GM19240 (cell line): ENCODE measurements at regions not wholly inside any gene's neighbourhood (a gene's known extent, or its start where the extent isn't known, plus 50 kb on each side); places are given as distances from the start of the nearest gene placed in this dataset.
A peak's percentile ranks its signal among the peaks of the same experiment; 100 is the strongest.
"Not testable (repeated sequence)": the region's sequence is repeated elsewhere in the genome, so short reads cannot be mapped to it uniquely, and the experiment has no call there.

Experiments
- DNase-seq: peaks from one replicate; pipeline ENCODE4 v3.0.0; 2011; ENCODE audit warnings: low spot score; ENCODE audit not compliant: insufficient read length

GRCh38 chr14:106738598-106739258 is 1212.3 kb downstream of the TMEM121 start:
- not testable (repeated sequence) for DNase-seq

- DNase-seq = peak; percentile 1
These were observed 1214.9 kb downstream of the TMEM121 start for GRCh38 chr14:106741086-106741827.

- DNase-seq = not testable (repeated sequence)
These were observed 1218.8 kb downstream of the TMEM121 start for GRCh38 chr14:106745016-106745767.

- DNase-seq = not testable (repeated sequence)
These were observed 1223.7 kb downstream of the TMEM121 start for GRCh38 chr14:106750089-106750488.

GRCh38 chr14:106753751-106754150 is 1227.4 kb downstream of the TMEM121 start:
- not testable (repeated sequence) for DNase-seq

GRCh38 chr14:106757444-106757843 is 1231.1 kb downstream of the TMEM121 start:
- not testable (repeated sequence) for DNase-seq

- not testable (repeated sequence) for DNase-seq
These were observed 1235.8 kb downstream of the TMEM121 start for GRCh38 chr14:106761886-106762816.

- not testable (repeated sequence) for DNase-seq
These were observed 1238.6 kb downstream of the TMEM121 start for GRCh38 chr14:106764968-106765369.

GRCh38 chr14:106766145-106766544 is 1239.8 kb downstream of the TMEM121 start:
- no peak for DNase-seq

- DNase-seq = not testable (repeated sequence)
These were observed 1240.3 kb downstream of the TMEM121 start for GRCh38 chr14:106766551-106767277.

GRCh38 chr14:106768230-106768629 is 1241.8 kb downstream of the TMEM121 start:
- not testable (repeated sequence) for DNase-seq

- not testable (repeated sequence) for DNase-seq
These were observed 1242.8 kb downstream of the TMEM121 start for GRCh38 chr14:106768972-106769700.

GRCh38 chr14:106770158-106770672 is 1243.8 kb downstream of the TMEM121 start:
- not testable (repeated sequence) for DNase-seq

GRCh38 chr14:106774889-106775480 is 1248.6 kb downstream of the TMEM121 start:
- not testable (repeated sequence) for DNase-seq

GRCh38 chr14:106776395-106776983 is 1250.1 kb downstream of the TMEM121 start:
- no peak for DNase-seq

GRCh38 chr14:106778986-106779385 is 1252.6 kb downstream of the TMEM121 start:
- no peak for DNase-seq

GRCh38 chr14:106786697-106787096 is 1260.3 kb downstream of the TMEM121 start:
- DNase-seq = no peak

- no peak for DNase-seq
These were observed 1261.2 kb downstream of the TMEM121 start for GRCh38 chr14:106787626-106788025.
